Natural killer cell (primary cell): ENCODE measurements at regions not wholly inside any gene's neighbourhood (a gene's known extent, or its start where the extent isn't known, plus 50 kb on each side); places are given as distances from the start of the nearest gene placed in this dataset.

Source experiments
- ATAC-seq, 3 donors: fragments of 150-1000 bp in 2 of 3; fragments of 200-7000 bp in 1 of 3; cut with Tn5 transposase; 1 replicate in 1 of 3; 2 replicates in 2 of 3; pipeline ENCODE4 v1.10.0; 2021; ENCODE audit warnings: mild to moderate bottlenecking in 2 of 3, moderate library complexity in 2 of 3
- DNase-seq, 2 donors: peaks; one replicate each; pipeline versions ENCODE4 v3.0.0 to v3.0.0-alpha.2; 2013 to 2021; ENCODE audit warnings: mixed read lengths in 1 of 2
- H3K27ac ChIP-seq: one replicate; pipeline ENCODE4 v1.5.1; 2013; ENCODE audit warnings: mild to moderate bottlenecking, low read length
- H3K27me3 ChIP-seq: one replicate; pipeline ENCODE4 v1.6.1; 2013; ENCODE audit warnings: low read length; ENCODE audit not compliant: control insufficient read depth, insufficient read depth
- H3K36me3 ChIP-seq: one replicate; pipeline ENCODE4 v1.6.1; 2013; ENCODE audit warnings: low read length; ENCODE audit not compliant: control insufficient read depth, insufficient read depth
- H3K4me1 ChIP-seq: one replicate; pipeline ENCODE4 v1.6.1; 2013; ENCODE audit warnings: low read length; ENCODE audit not compliant: control insufficient read depth, insufficient read depth
- H3K4me3 ChIP-seq: one replicate; pipeline ENCODE4 v1.5.1; 2013; ENCODE audit warnings: low read length
- H3K9me3 ChIP-seq: one replicate; pipeline ENCODE4 v1.6.1; 2013; ENCODE audit warnings: low read length; ENCODE audit not compliant: control insufficient read depth, insufficient read depth
- H3K27ac Mint-ChIP-seq, 2 donors: one replicate each; pipeline ENCODE4 v1.8.0; 2022; ENCODE audit warnings: mild to moderate bottlenecking in 2 of 2, mixed read lengths in 2 of 2, moderate library complexity in 1 of 2
- H3K27me3 Mint-ChIP-seq, 2 donors: one replicate each; pipeline ENCODE4 v1.8.0; 2022; ENCODE audit warnings: low read depth in 2 of 2, mixed read lengths in 2 of 2
- H3K36me3 Mint-ChIP-seq: one replicate; pipeline ENCODE4 v1.8.0; 2022; ENCODE audit warnings: mixed read lengths
- H3K4me1 Mint-ChIP-seq, 2 donors: one replicate each; pipeline ENCODE4 v1.8.0; 2022; ENCODE audit warnings: mixed read lengths in 2 of 2
- H3K4me3 Mint-ChIP-seq: one replicate; pipeline ENCODE4 v1.8.0; 2022; ENCODE audit warnings: mild to moderate bottlenecking, moderate library complexity, mixed read lengths
- H3K9me3 Mint-ChIP-seq, 2 donors: one replicate each; pipeline ENCODE4 v1.8.0; 2022; ENCODE audit warnings: mixed read lengths in 2 of 2
- CTCF ChIP-seq: fragments of 200-600 bp; IDR thresholded peaks from one replicate; pipeline ENCODE4 v1.8.0; 2022; ENCODE audit warnings: antibody characterized with exemption
- WGBS: methylation state at CpG from one replicate; pipeline ENCODE4 v1.1.7; 2013; ENCODE audit warnings: missing lambda C conversion rate; ENCODE audit not compliant: insufficient coverage; 5-methylcytosine and 5-hydroxymethylcytosine counted together
- intact Hi-C: fragments of 100-400 bp; cut with micrococcal nuclease; formaldehyde crosslinking; loops from one replicate; pipeline ENCODE4 v1.14.2; 2022

- 63% methylated on average over 2 of the region's 2 CpGs for WGBS
- H3K4me3 Mint-ChIP-seq: no peak overlapping the region
- no peaks in the 10 kb centered on the region for H3K36me3 Mint-ChIP-seq
- TF ChIP-seq CTCF: no peak
- no peak for ATAC-seq
- H3K27me3 Mint-ChIP-seq: peaks cover 7 to 32% of the 10 kb centered on the region in 2 donors
- intact Hi-C loops: no loop called here
- Histone ChIP-seq H3K27me3 (no peaks in the 10 kb centered on the region), H3K36me3 (no peaks in the 10 kb centered on the region), H3K27ac (no peak overlapping the region), H3K9me3 (no peaks in the 10 kb centered on the region), H3K4me3 (no peak overlapping the region), H3K4me1 (no peaks in the 10 kb centered on the region)
- no peak overlapping the region for H3K27ac Mint-ChIP-seq
- H3K9me3 Mint-ChIP-seq: peaks cover 0 to 2% of the 10 kb centered on the region in 2 donors
- DNase-seq: no peak
- no peaks in the 10 kb centered on the region for H3K4me1 Mint-ChIP-seq
Observed at GRCh38 chrX:20623448-20623847, 356.7 kb upstream of the RPS6KA3 start.

- no peak overlapping the region for H3K27ac Mint-ChIP-seq
- no peak for DNase-seq
- H3K4me3 Mint-ChIP-seq: no peak overlapping the region
- Histone ChIP-seq H3K27ac (no peak overlapping the region), H3K4me3 (no peak overlapping the region), H3K36me3 (no peaks in the 10 kb centered on the region), H3K9me3 (no peaks in the 10 kb centered on the region), H3K4me1 (no peaks in the 10 kb centered on the region), H3K27me3 (no peaks in the 10 kb centered on the region)
- no peak for ATAC-seq
- H3K27me3 Mint-ChIP-seq: peaks cover 2 to 19% of the 10 kb centered on the region in 2 donors
- 89% methylated on average over 2 of the region's 2 CpGs for WGBS
- no peaks in the 10 kb centered on the region for H3K4me1 Mint-ChIP-seq
- no peak for TF ChIP-seq CTCF
- H3K9me3 Mint-ChIP-seq: no peaks in the 10 kb centered on the region
- intact Hi-C loops: no loop called here
- no peaks in the 10 kb centered on the region for H3K36me3 Mint-ChIP-seq
Observed at GRCh38 chrX:20620306-20620705, 353.6 kb upstream of the RPS6KA3 start.

GRCh38 chrX:20609916-20610415, 343.3 kb upstream of the RPS6KA3 start:
- intact Hi-C loops: no loop called here
- WGBS: 76% methylated on average over 2 of the region's 3 CpGs
- DNase-seq (no peak), ATAC-seq (no peak)
- Mint-ChIP-seq H3K27ac (no peak overlapping the region), H3K36me3 (no peaks in the 10 kb centered on the region), H3K4me1 (no peaks in the 10 kb centered on the region), H3K27me3 (peaks cover 0 to 9% of the 10 kb centered on the region in 2 donors), H3K9me3 (peaks cover 0 to 3% of the 10 kb centered on the region in 2 donors), H3K4me3 (no peak overlapping the region)
- H3K9me3 ChIP-seq: no peaks in the 10 kb centered on the region
- H3K27me3 ChIP-seq: no peaks in the 10 kb centered on the region
- no peak overlapping the region for H3K27ac ChIP-seq
- H3K4me1 ChIP-seq: no peaks in the 10 kb centered on the region
- no peaks in the 10 kb centered on the region for H3K36me3 ChIP-seq
- TF ChIP-seq CTCF: no peak
- no peak overlapping the region for H3K4me3 ChIP-seq

- Histone ChIP-seq H3K9me3 (no peaks in the 10 kb centered on the region), H3K36me3 (no peaks in the 10 kb centered on the region), H3K27ac (no peak overlapping the region), H3K4me3 (no peak overlapping the region), H3K4me1 (no peaks in the 10 kb centered on the region), H3K27me3 (no peaks in the 10 kb centered on the region)
- H3K9me3 Mint-ChIP-seq: peaks cover 0 to 5% of the 10 kb centered on the region in 2 donors
- H3K27ac Mint-ChIP-seq: no peak overlapping the region
- DNase-seq: no peak
- H3K36me3 Mint-ChIP-seq: no peaks in the 10 kb centered on the region
- H3K4me1 Mint-ChIP-seq: no peaks in the 10 kb centered on the region
- intact Hi-C loops: no loop called here
- peaks cover 7 to 11% of the 10 kb centered on the region in 2 donors for H3K27me3 Mint-ChIP-seq
- WGBS: 69% methylated on average over 3 of the region's 4 CpGs
- no peak for ATAC-seq
- H3K4me3 Mint-ChIP-seq: no peak overlapping the region
- no peak for TF ChIP-seq CTCF
Observed at GRCh38 chrX:20606831-20607230, 340.1 kb upstream of the RPS6KA3 start.
